BLaER1 (cell line): ENCODE measurements at regions not wholly inside any gene's neighbourhood (a gene's known extent, or its start where the extent isn't known, plus 50 kb on each side); places are given as distances from the start of the nearest gene placed in this dataset.

Experiments used
- H3K27ac ChIP-seq: shearing (Covaris generic); formaldehyde crosslinking; 2 replicates; pipeline ENCODE4 v1.8.1; 2022
- H3K27me3 ChIP-seq: shearing (Covaris generic); formaldehyde crosslinking; 2 replicates; pipeline ENCODE4 v1.8.1; 2022
- H3K36me3 ChIP-seq: shearing (Covaris generic); formaldehyde crosslinking; 2 replicates; pipeline ENCODE4 v1.8.1; 2022
- H3K4me1 ChIP-seq: shearing (Covaris generic); formaldehyde crosslinking; 2 replicates; pipeline ENCODE4 v1.8.1; 2022
- H3K4me2 ChIP-seq: shearing (Covaris generic); formaldehyde crosslinking; 2 replicates; pipeline ENCODE4 v1.8.1; 2022
- H3K4me3 ChIP-seq: shearing (Covaris generic); formaldehyde crosslinking; 2 replicates; pipeline ENCODE4 v1.8.1; 2022
- H3K9ac ChIP-seq: shearing (Covaris generic); formaldehyde crosslinking; 2 replicates; pipeline ENCODE4 v1.8.1; 2022
- H3K9me3 ChIP-seq: shearing (Covaris generic); formaldehyde crosslinking; 2 replicates; pipeline ENCODE4 v1.8.1; 2022
- H4K20me1 ChIP-seq: shearing (Covaris generic); formaldehyde crosslinking; 2 replicates; pipeline ENCODE4 v1.8.1; 2022
- Cebpa-rat ChIP-seq: shearing (Covaris generic); IDR thresholded peaks from 2 replicates; pipeline ENCODE4 v1.8.1; 2022

- peaks cover 34% of the 10 kb centered on the region for H3K4me1 ChIP-seq
- H4K20me1 ChIP-seq = no peaks in the 10 kb centered on the region
- no peak overlapping the region for H3K4me2 ChIP-seq
- H3K4me3 ChIP-seq = no peak overlapping the region
- TF ChIP-seq Cebpa-rat = no peak
- H3K27ac ChIP-seq = peak overlapping the region; percentile 44; the same call in 1 of the 2 replicates
- H3K27me3 ChIP-seq = no peaks in the 10 kb centered on the region
- H3K9me3 ChIP-seq = peaks cover 21% of the 10 kb centered on the region
- no peaks in the 10 kb centered on the region for H3K36me3 ChIP-seq
- no peak overlapping the region for H3K9ac ChIP-seq
Observed at GRCh38 chr2:236870370-236870769, 215.3 kb upstream of the COPS8 start.

DNA sequence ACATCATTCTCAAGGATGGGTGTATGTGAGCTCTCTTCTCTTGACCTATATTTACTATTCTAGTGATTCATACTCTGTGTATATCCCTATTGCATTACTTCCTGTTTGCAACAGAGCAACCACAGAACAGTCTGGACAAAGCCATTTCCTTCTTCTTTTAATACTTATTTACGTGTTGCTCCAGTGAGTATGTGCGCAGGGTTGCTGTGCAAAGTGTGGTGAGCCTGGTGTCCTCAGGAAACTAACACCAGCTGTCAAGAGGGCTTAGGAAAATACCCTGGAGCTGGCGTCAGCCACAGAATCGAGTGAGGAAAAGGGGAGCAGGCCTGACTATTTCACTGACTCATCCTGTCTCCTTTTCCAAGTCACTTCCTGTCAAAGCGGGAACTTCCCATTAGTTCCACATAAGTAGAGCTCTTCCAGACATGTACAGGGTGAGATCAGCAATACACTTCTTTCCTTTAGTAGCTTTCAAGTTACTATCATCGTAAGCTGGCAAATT lies 214.1 kb upstream of the COPS8 start:
- Histone ChIP-seq H3K9me3 (peaks cover 9% of the 10 kb centered on the region; the same call in 1 of the 2 replicates), H4K20me1 (no peaks in the 10 kb centered on the region), H3K4me3 (no peak overlapping the region), H3K36me3 (no peaks in the 10 kb centered on the region), H3K4me1 (peaks cover 46% of the 10 kb centered on the region), H3K27me3 (no peaks in the 10 kb centered on the region), H3K9ac (no peak overlapping the region), H3K27ac (peak overlapping the region; percentile 44), H3K4me2 (peak overlapping the region; percentile 69)
- TF ChIP-seq Cebpa-rat = no peak

GRCh38 chr2:236872015-236872414 lies 213.7 kb upstream of the COPS8 start:
- no peaks in the 10 kb centered on the region for H3K36me3 ChIP-seq
- no peaks in the 10 kb centered on the region for H4K20me1 ChIP-seq
- H3K9me3 ChIP-seq = 0 out of 2 replicates have a peak, but pooled peaks cover 8% of the 10 kb centered on the region
- peak overlapping the region; percentile 44 for H3K27ac ChIP-seq
- no peaks in the 10 kb centered on the region for H3K27me3 ChIP-seq
- no peak overlapping the region for H3K9ac ChIP-seq
- peak overlapping the region; percentile 69 for H3K4me2 ChIP-seq
- H3K4me1 ChIP-seq = peaks cover 51% of the 10 kb centered on the region
- no peak for TF ChIP-seq Cebpa-rat
- H3K4me3 ChIP-seq = no peak overlapping the region

- no peak overlapping the region for H3K9ac ChIP-seq
- no peak overlapping the region for H3K4me3 ChIP-seq
- no peak overlapping the region for H3K27ac ChIP-seq
- no peaks in the 10 kb centered on the region for H3K36me3 ChIP-seq
- H3K4me1 ChIP-seq = peaks cover 54% of the 10 kb centered on the region
- H3K9me3 ChIP-seq = no peaks in the 10 kb centered on the region
- no peak overlapping the region for H3K4me2 ChIP-seq
- H3K27me3 ChIP-seq = no peaks in the 10 kb centered on the region
- no peaks in the 10 kb centered on the region for H4K20me1 ChIP-seq
- TF ChIP-seq Cebpa-rat = no peak
Observed at GRCh38 chr2:236872981-236873380, 212.7 kb upstream of the COPS8 start.

- Histone ChIP-seq H3K4me2 (no peak overlapping the region), H3K27ac (no peak overlapping the region), H3K4me3 (no peak overlapping the region), H3K36me3 (no peaks in the 10 kb centered on the region), H4K20me1 (no peaks in the 10 kb centered on the region), H3K9ac (no peak overlapping the region), H3K9me3 (no peaks in the 10 kb centered on the region), H3K27me3 (no peaks in the 10 kb centered on the region), H3K4me1 (peaks cover 54% of the 10 kb centered on the region)
- no peak for TF ChIP-seq Cebpa-rat
Observed at GRCh38 chr2:236873636-236874035, 212.1 kb upstream of the COPS8 start.

GRCh38 chr2:236874866-236875481 lies 210.7 kb upstream of the COPS8 start:
- H3K27me3 ChIP-seq = no peaks in the 10 kb centered on the region
- H3K4me3 ChIP-seq = no peak overlapping the region
- no peak overlapping the region for H3K9ac ChIP-seq
- peak overlapping the region; percentile 82 for H3K4me2 ChIP-seq
- H3K4me1 ChIP-seq = peaks cover 54% of the 10 kb centered on the region
- no peak for TF ChIP-seq Cebpa-rat
- H3K9me3 ChIP-seq = no peaks in the 10 kb centered on the region
- H3K36me3 ChIP-seq = no peaks in the 10 kb centered on the region
- no peak overlapping the region for H3K27ac ChIP-seq
- no peaks in the 10 kb centered on the region for H4K20me1 ChIP-seq

DNA sequence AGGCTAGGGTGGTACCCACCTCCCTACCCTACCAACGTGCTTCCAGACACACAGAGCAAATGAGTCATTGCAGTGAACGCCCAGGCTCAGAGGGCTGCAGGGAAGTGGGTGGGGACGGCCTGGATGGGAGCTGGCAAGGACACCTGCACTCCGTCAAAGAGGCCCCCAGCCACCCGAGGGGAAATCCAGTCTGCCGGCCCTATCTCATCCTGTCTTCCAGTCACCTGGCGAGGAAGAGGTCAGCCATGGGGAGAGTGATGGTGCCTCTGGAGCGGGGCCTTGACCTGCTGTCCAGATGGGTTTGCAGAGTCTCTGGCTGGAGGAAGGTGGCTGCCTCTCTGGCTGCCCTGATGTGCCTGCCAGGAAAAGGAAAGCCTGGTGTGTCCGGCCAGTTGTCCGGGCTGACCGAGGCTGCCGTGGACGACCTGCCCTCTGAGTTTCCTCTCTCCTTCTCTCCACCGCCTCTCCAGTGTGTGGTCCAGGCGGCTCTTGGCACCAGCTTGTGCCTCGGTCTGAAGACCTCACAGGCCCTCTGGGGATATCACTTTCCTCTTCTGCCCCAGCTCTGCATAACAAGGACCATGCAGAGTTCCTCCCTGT lies 209.7 kb upstream of the COPS8 start:
- TF ChIP-seq Cebpa-rat = no peak
- Histone ChIP-seq H3K27ac (no peak overlapping the region), H3K27me3 (no peaks in the 10 kb centered on the region)

GRCh38 chr2:236876642-236877041 lies 209.0 kb upstream of the COPS8 start:
- H4K20me1 ChIP-seq = no peaks in the 10 kb centered on the region
- H3K27ac ChIP-seq = no peak overlapping the region
- H3K4me2 ChIP-seq = peak overlapping the region; percentile 82
- H3K36me3 ChIP-seq = no peaks in the 10 kb centered on the region
- no peaks in the 10 kb centered on the region for H3K9me3 ChIP-seq
- no peak for TF ChIP-seq Cebpa-rat
- H3K4me1 ChIP-seq = peaks cover 40% of the 10 kb centered on the region
- no peak overlapping the region for H3K4me3 ChIP-seq
- H3K9ac ChIP-seq = no peak overlapping the region
- no peaks in the 10 kb centered on the region for H3K27me3 ChIP-seq

More for the DNA sequence above, 209.7 kb upstream of the COPS8 start:
- H3K4me1 ChIP-seq = peaks cover 46% of the 10 kb centered on the region
- H3K4me2 ChIP-seq = peak overlapping the region; percentile 82
- no peaks in the 10 kb centered on the region for H4K20me1 ChIP-seq
- H3K36me3 ChIP-seq = no peaks in the 10 kb centered on the region
- H3K9me3 ChIP-seq = no peaks in the 10 kb centered on the region
- H3K4me3 ChIP-seq = no peak overlapping the region
- no peak overlapping the region for H3K9ac ChIP-seq

- TF ChIP-seq Cebpa-rat = no peak
Observed at GRCh38 chr2:236877972-236878371, 207.7 kb upstream of the COPS8 start.

DNA sequence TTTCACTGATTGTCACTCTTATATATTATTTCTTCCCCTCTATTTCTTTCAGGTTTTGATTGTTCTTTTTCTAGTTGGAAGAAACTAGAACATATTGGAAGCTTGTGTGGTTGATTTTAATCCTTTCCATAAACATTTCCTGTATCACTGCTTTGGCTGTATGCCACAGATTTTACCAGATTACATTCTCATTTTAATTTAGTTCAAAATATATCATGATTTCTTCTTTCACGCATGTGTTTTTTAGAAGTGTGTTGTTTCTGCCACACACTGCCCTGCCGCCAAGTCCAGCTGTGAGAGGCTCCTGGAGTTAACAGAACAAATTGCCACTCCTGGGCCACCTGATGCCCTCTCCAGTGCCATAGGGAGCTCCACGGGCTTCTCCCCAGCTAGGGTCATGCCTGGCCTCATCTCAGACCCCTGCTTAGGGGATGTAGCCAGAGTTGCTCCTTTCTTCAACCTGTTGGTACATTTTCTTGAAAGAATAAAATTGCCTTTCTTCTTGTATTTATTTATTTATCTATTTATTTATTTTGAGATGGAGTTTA lies 206.2 kb upstream of the COPS8 start:
- H3K4me3 ChIP-seq = no peak overlapping the region
- no peak overlapping the region for H3K9ac ChIP-seq
- no peak overlapping the region for H3K27ac ChIP-seq
- H4K20me1 ChIP-seq = no peaks in the 10 kb centered on the region
- H3K4me1 ChIP-seq = peaks cover 26% of the 10 kb centered on the region
- H3K27me3 ChIP-seq = no peaks in the 10 kb centered on the region
- no peaks in the 10 kb centered on the region for H3K9me3 ChIP-seq
- H3K36me3 ChIP-seq = no peaks in the 10 kb centered on the region
- TF ChIP-seq Cebpa-rat = no peak
- no peak overlapping the region for H3K4me2 ChIP-seq

More at GRCh38 chr2:236877972-236878371, 207.7 kb upstream of the COPS8 start:
- Histone ChIP-seq H3K9me3 (no peaks in the 10 kb centered on the region), H3K27me3 (no peaks in the 10 kb centered on the region), H3K36me3 (no peaks in the 10 kb centered on the region), H3K4me2 (no peak overlapping the region), H3K9ac (no peak overlapping the region), H3K27ac (no peak overlapping the region), H4K20me1 (no peaks in the 10 kb centered on the region), H3K4me1 (peaks cover 26% of the 10 kb centered on the region), H3K4me3 (no peak overlapping the region)
